Stimulated activated CD8-positive, alpha-beta memory T cell treated with anti-CD3 and anti-CD28 coated beads, Interleukin-2, amount 100 ng/mL, for 48 hours (primary cell): ENCODE measurements at regions not wholly inside any gene's neighbourhood (a gene's known extent, or its start where the extent isn't known, plus 50 kb on each side); places are given as distances from the start of the nearest gene placed in this dataset.
"Not testable (repeated sequence)": the region's sequence is repeated elsewhere in the genome, so short reads cannot be mapped to it uniquely, and the experiment has no call there.

Experiments
- DNase-seq, 2 donors: peaks; one replicate each; pipeline ENCODE4 v3.0.0-alpha.2; 2020; ENCODE audit warnings: low read depth in 2 of 2

- no peak for DNase-seq
Observed at GRCh38 chr6:16824845-16825685, 63.8 kb upstream of the ATXN1 start.

GRCh38 chr6:16823718-16824352, 62.6 kb upstream of the ATXN1 start:
- no peak for DNase-seq

GRCh38 chr6:16822975-16823717, 61.9 kb upstream of the ATXN1 start:
- no peak for DNase-seq

GRCh38 chr6:16822529-16822928, 61.3 kb upstream of the ATXN1 start:
- DNase-seq, result no peak

GRCh38 chr6:16821834-16822264, 60.6 kb upstream of the ATXN1 start:
- no peak for DNase-seq

GRCh38 chr6:16820262-16820661, 59.0 kb upstream of the ATXN1 start:
- not testable (repeated sequence) for DNase-seq

- no peak for DNase-seq
Observed at GRCh38 chr6:16819752-16820151, 58.5 kb upstream of the ATXN1 start.

GRCh38 chr6:16818992-16819626, 57.8 kb upstream of the ATXN1 start:
- no peak for DNase-seq

- DNase-seq, result no peak
Observed at GRCh38 chr6:16817594-16817993, 56.3 kb upstream of the ATXN1 start.

GRCh38 chr6:16816891-16817290, 55.6 kb upstream of the ATXN1 start:
- no peak for DNase-seq

- no peak for DNase-seq
Observed at GRCh38 chr6:16812993-16813392, 51.7 kb upstream of the ATXN1 start.

GRCh38 chr6:16811277-16811979, 50.2 kb upstream of the ATXN1 start:
- no peak for DNase-seq
